ENCODE measurements at regions not wholly inside any gene's neighbourhood (a gene's known extent, or its start where the extent isn't known, plus 50 kb on each side); places are given as distances from the start of the nearest gene placed in this dataset.

DNA sequence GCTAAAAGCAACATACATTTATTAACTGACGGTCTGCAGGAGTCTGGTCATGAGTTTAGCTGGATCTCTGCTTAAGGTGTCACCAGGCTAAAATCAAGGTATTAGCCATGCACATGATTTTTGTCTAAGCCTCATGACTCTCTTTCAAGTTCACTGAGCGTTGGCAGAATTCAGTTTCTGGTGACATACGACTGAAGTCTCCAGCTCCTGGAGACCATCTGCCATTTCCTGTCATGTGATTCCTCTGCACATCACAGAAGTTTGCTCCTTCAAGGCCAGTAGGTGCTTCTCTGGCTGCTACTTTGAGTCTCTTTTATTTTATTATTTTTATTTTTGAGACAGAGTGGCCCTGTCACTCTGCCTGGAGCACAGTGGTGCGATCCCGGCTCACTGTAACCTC is 148.4 kb upstream of the EYA4 start:
- no peaks in the 10 kb centered on the region for H3K79me1 ChIP-seq (ENCODE audit: low read depth in 1 of 2, low read length in 2 of 2)
- in situ Hi-C loops (cut with MboI; ENCODE audit: low sequenced_read_pairs) (no loop called here), intact Hi-C loops (cut with micrococcal nuclease) (no loop called here), dilution Hi-C loops (cut with HindIII; ENCODE audit: low sequenced_read_pairs, unreplicated experiment) (no loop called here)
- no peaks in the 10 kb centered on the region for H3K9me1 ChIP-seq (ENCODE audit: insufficient read depth, low read length)
- no peak overlapping the region for H2BK5ac ChIP-seq (ENCODE audit: low read depth, low read length, poor library complexity, severe bottlenecking)
- 100% methylated on average over 3 of the region's 5 CpGs; no CpG with 5 or more reads in 1 of the 2 experiments for WGBS, 2 experiments (ENCODE audit: extremely low coverage in 2 of 2, insufficient read length in 1 of 2)
- H3K4ac ChIP-seq (ENCODE audit: low read depth, low read length): no peak overlapping the region
- no peak for ATAC-seq (ENCODE audit: low read depth)
- H4K8ac ChIP-seq (ENCODE audit: low read depth in 2 of 2, low read length in 2 of 2): no peak overlapping the region
- no peak overlapping the region for H3K18ac ChIP-seq (ENCODE audit: low read depth, low read length)
- no peak overlapping the region for H3K14ac ChIP-seq (replicated peaks; ENCODE audit: low read depth, low read length)
- DNase-seq: no peak
- H2AFZ ChIP-seq (replicated peaks; ENCODE audit: low read length, poor library complexity): no peak overlapping the region
- H3K36me3 ChIP-seq (ENCODE audit: control insufficient read depth, insufficient read depth, low read length): no peaks in the 10 kb centered on the region
- H4K91ac ChIP-seq (ENCODE audit: insufficient read depth, low read depth, low read length): no peak overlapping the region
- POLR2A ChIA-PET (ENCODE audit: unreplicated experiment): no interaction called here
- no peaks in the 10 kb centered on the region for H3K27me3 ChIP-seq (ENCODE audit: control insufficient read depth, insufficient read depth, low read length)
- no peak for TF ChIP-seq POLR2A (IDR thresholded peaks at IDR 0.05; ENCODE audit: low read depth, low read length)
- TF ChIP-seq RCOR1 (IDR thresholded peaks at IDR 0.05; ENCODE audit: insufficient replicate concordance, low read length): no peak
- TF ChIP-seq BHLHE40 (IDR thresholded peaks at IDR 0.05; ENCODE audit: low read depth, low read length): no peak
- TF ChIP-seq MAZ (IDR thresholded peaks at IDR 0.05; ENCODE audit: borderline replicate concordance, low read depth, low read length): no peak
- TF ChIP-seq NFE2L2 (IDR thresholded peaks at IDR 0.05; ENCODE audit: low read depth, low read length): no peak
- TF ChIP-seq CEBPB (IDR thresholded peaks at IDR 0.05; ENCODE audit: low read depth, low read length): no peak
- TF ChIP-seq, protein P1, sequence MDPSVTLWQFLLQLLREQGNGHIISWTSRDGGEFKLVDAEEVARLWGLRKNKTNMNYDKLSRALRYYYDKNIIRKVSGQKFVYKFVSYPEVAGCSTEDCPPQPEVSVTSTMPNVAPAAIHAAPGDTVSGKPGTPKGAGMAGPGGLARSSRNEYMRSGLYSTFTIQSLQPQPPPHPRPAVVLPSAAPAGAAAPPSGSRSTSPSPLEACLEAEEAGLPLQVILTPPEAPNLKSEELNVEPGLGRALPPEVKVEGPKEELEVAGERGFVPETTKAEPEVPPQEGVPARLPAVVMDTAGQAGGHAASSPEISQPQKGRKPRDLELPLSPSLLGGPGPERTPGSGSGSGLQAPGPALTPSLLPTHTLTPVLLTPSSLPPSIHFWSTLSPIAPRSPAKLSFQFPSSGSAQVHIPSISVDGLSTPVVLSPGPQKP (IDR thresholded peaks at IDR 0.05; ENCODE audit: borderline replicate concordance, low read depth, low read length): no peak
- TF ChIP-seq MAFK (IDR thresholded peaks at IDR 0.05; ENCODE audit: low read depth, low read length): no peak
- TF ChIP-seq, protein P2, sequence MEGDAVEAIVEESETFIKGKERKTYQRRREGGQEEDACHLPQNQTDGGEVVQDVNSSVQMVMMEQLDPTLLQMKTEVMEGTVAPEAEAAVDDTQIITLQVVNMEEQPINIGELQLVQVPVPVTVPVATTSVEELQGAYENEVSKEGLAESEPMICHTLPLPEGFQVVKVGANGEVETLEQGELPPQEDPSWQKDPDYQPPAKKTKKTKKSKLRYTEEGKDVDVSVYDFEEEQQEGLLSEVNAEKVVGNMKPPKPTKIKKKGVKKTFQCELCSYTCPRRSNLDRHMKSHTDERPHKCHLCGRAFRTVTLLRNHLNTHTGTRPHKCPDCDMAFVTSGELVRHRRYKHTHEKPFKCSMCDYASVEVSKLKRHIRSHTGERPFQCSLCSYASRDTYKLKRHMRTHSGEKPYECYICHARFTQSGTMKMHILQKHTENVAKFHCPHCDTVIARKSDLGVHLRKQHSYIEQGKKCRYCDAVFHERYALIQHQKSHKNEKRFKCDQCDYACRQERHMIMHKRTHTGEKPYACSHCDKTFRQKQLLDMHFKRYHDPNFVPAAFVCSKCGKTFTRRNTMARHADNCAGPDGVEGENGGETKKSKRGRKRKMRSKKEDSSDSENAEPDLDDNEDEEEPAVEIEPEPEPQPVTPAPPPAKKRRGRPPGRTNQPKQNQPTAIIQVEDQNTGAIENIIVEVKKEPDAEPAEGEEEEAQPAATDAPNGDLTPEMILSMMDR (conservative IDR thresholded peaks at IDR 0.05; ENCODE audit: low read depth, low read length): no peak
- no peaks in the 10 kb centered on the region for H4K20me1 ChIP-seq (ENCODE audit: insufficient read depth, low read length)
- no peak overlapping the region for H3K4me2 ChIP-seq (ENCODE audit: low read depth, low read length)
- no peak overlapping the region for H3K9ac ChIP-seq (ENCODE audit: low read depth, low read length)
- H2BK120ac ChIP-seq (ENCODE audit: low read depth, low read length): no peak overlapping the region
- no peak overlapping the region for H2BK20ac ChIP-seq (ENCODE audit: low read depth, low read length)
- H3K4me3 ChIP-seq (ENCODE audit: insufficient read depth, low read depth, low read length): no peak overlapping the region
- H2AK9ac ChIP-seq (replicated peaks; ENCODE audit: low read depth, low read length, poor library complexity): no peak overlapping the region
- CTCF ChIA-PET: no interaction called here
- no peak overlapping the region for H3K27ac ChIP-seq (ENCODE audit: insufficient read depth, low read length)
- H3K56ac ChIP-seq (ENCODE audit: extremely low read depth, insufficient read depth, low read length): no peak overlapping the region
- H3K23ac ChIP-seq (ENCODE audit: low read depth, low read length): no peak overlapping the region
- no peak overlapping the region for H2AK5ac ChIP-seq (ENCODE audit: low read depth, low read length)
- no peaks in the 10 kb centered on the region for H3K9me3 ChIP-seq (ENCODE audit: control insufficient read depth, insufficient read depth, low read length)
- no peak overlapping the region for H4K5ac ChIP-seq (ENCODE audit: low read depth, low read length)
- H2BK15ac ChIP-seq (ENCODE audit: low read depth, low read length): no peak overlapping the region
- H3K4me1 ChIP-seq (ENCODE audit: control insufficient read depth, insufficient read depth, low read length): peaks cover 2% of the 10 kb centered on the region; the same call in 1 of the 2 replicates
- BruUV-seq (replicated peaks): no TSS peak

Measured in IMR-90 (cell line).